NB4 (cell line): ENCODE measurements at regions not wholly inside any gene's neighbourhood (a gene's known extent, or its start where the extent isn't known, plus 50 kb on each side); places are given as distances from the start of the nearest gene placed in this dataset.

Experiments
- DNase-seq: peaks from one replicate; pipeline ENCODE4 v3.0.0; 2010; ENCODE audit warnings: low read depth
- H3K4me3 ChIP-seq: one replicate; pipeline ENCODE4 v1.5.1; 2011; ENCODE audit warnings: mild to moderate bottlenecking, low read depth, low read length, moderate library complexity
- CTCF ChIP-seq: IDR thresholded peaks from one replicate; pipeline ENCODE4 v1.5.1; 2012; ENCODE audit warnings: low read depth, low read length
- MAX ChIP-seq: IDR thresholded peaks from 2 replicates; pipeline ENCODE4 v1.6.1; 2011; ENCODE audit warnings: low read depth, low read length
- MYC ChIP-seq: IDR thresholded peaks from 2 replicates; pipeline ENCODE4 v1.6.1; 2011; ENCODE audit warnings: low read depth, low read length
- POLR2A ChIP-seq: IDR thresholded peaks from 2 replicates; pipeline ENCODE4 v1.6.1; 2011; ENCODE audit warnings: mild to moderate bottlenecking; ENCODE audit not compliant: insufficient read length; ENCODE audit errors: extremely low read depth

- no peak for TF ChIP-seq MYC
- no peak for TF ChIP-seq MAX
- TF ChIP-seq CTCF: no peak
- no peak for TF ChIP-seq POLR2A
- no peak for DNase-seq
Measured at GRCh38 chr1:218207194-218207593, 77.9 kb upstream of the RRP15 start.

GRCh38 chr1:218209351-218209861 lies 75.7 kb upstream of the RRP15 start:
- TF ChIP-seq POLR2A (no peak), CTCF (no peak), MAX (no peak), MYC (no peak)
- no peak overlapping the region for H3K4me3 ChIP-seq
- DNase-seq: no peak

More at GRCh38 chr1:218207194-218207593, 77.9 kb upstream of the RRP15 start:
- H3K4me3 ChIP-seq: no peak overlapping the region

GRCh38 chr1:218211241-218211640 lies 73.9 kb upstream of the RRP15 start:
- TF ChIP-seq MAX (no peak), MYC (no peak)
- H3K4me3 ChIP-seq: no peak overlapping the region
- no peak for DNase-seq

- H3K4me3 ChIP-seq: no peak overlapping the region
- TF ChIP-seq POLR2A: no peak
- TF ChIP-seq MAX: no peak
- no peak for TF ChIP-seq MYC
- TF ChIP-seq CTCF: no peak
- DNase-seq: no peak
Measured at GRCh38 chr1:218217040-218217439, 68.1 kb upstream of the RRP15 start.

- DNase-seq: no peak
- no peak for TF ChIP-seq MYC
- no peak for TF ChIP-seq CTCF
- no peak for TF ChIP-seq POLR2A
- TF ChIP-seq MAX: no peak
- H3K4me3 ChIP-seq: no peak overlapping the region
Measured at GRCh38 chr1:218219460-218219859, 65.6 kb upstream of the RRP15 start.

GRCh38 chr1:218224101-218224500 lies 61.0 kb upstream of the RRP15 start:
- no peak for DNase-seq
- no peak overlapping the region for H3K4me3 ChIP-seq
- TF ChIP-seq MAX: no peak
- TF ChIP-seq CTCF: no peak
- no peak for TF ChIP-seq POLR2A
- TF ChIP-seq MYC: no peak
